GM19438 (cell line): ENCODE measurements at regions not wholly inside any gene's neighbourhood (a gene's known extent, or its start where the extent isn't known, plus 50 kb on each side); places are given as distances from the start of the nearest gene placed in this dataset.
"Not testable (repeated sequence)": the region's sequence is repeated elsewhere in the genome, so short reads cannot be mapped to it uniquely, and the experiment has no call there.

Source experiments
- ATAC-seq: cut with Tn5 transposase; IDR thresholded peaks from one replicate; pipeline ENCODE4 v1.9.1; 2021; ENCODE audit warnings: low read depth; ENCODE audit not compliant: unreplicated experiment

GRCh38 chr14:44388306-44388705 lies 118.8 kb downstream of the FSCB start:
- ATAC-seq: no peak

GRCh38 chr14:44385906-44386305 lies 121.2 kb downstream of the FSCB start:
- ATAC-seq: no peak

- ATAC-seq: not testable (repeated sequence)
Observed at GRCh38 chr14:44385296-44385695, 121.8 kb downstream of the FSCB start.

GRCh38 chr14:44384601-44385293 lies 122.3 kb downstream of the FSCB start:
- not testable (repeated sequence) for ATAC-seq

- ATAC-seq: no peak
Observed at GRCh38 chr14:44384093-44384492, 123.0 kb downstream of the FSCB start.

GRCh38 chr14:44383636-44384035 lies 123.4 kb downstream of the FSCB start:
- no peak for ATAC-seq

- ATAC-seq: no peak
Observed at GRCh38 chr14:44379292-44379977, 127.6 kb downstream of the FSCB start.

GRCh38 chr14:44374906-44375305 lies 132.2 kb downstream of the FSCB start:
- ATAC-seq: no peak

GRCh38 chr14:44372807-44373489 lies 134.1 kb downstream of the FSCB start:
- ATAC-seq: no peak

- ATAC-seq: no peak
Observed at GRCh38 chr14:44372231-44372630, 134.9 kb downstream of the FSCB start.

- no peak for ATAC-seq
Observed at GRCh38 chr14:44370727-44371126, 136.4 kb downstream of the FSCB start.

- ATAC-seq: no peak
Observed at GRCh38 chr14:44369401-44370123, 137.5 kb downstream of the FSCB start.

GRCh38 chr14:44361083-44361482 lies 146.0 kb downstream of the FSCB start:
- ATAC-seq: no peak

- ATAC-seq: no peak
Observed at GRCh38 chr14:44353805-44354204, 153.3 kb downstream of the FSCB start.

GRCh38 chr14:44352201-44352600 lies 154.9 kb downstream of the FSCB start:
- ATAC-seq: no peak

- no peak for ATAC-seq
Observed at GRCh38 chr14:44347316-44347715, 159.8 kb downstream of the FSCB start.

GRCh38 chr14:44341116-44341515 lies 166.0 kb downstream of the FSCB start:
- ATAC-seq: no peak

GRCh38 chr14:44339862-44340261 lies 167.2 kb downstream of the FSCB start:
- ATAC-seq: no peak

- no peak for ATAC-seq
Observed at GRCh38 chr14:44339231-44339630, 167.9 kb downstream of the FSCB start.

GRCh38 chr14:44317441-44317746 lies 189.7 kb downstream of the FSCB start:
- no peak for ATAC-seq
